H9 (cell line): ENCODE measurements at regions not wholly inside any gene's neighbourhood (a gene's known extent, or its start where the extent isn't known, plus 50 kb on each side); places are given as distances from the start of the nearest gene placed in this dataset.

Source experiments
- DNase-seq: peaks from one replicate; pipeline ENCODE4 v3.0.0-alpha.2; 2017
- H2AFZ ChIP-seq: one replicate; pipeline ENCODE4 v1.6.1; 2013; ENCODE audit warnings: mild to moderate bottlenecking, low read length, control low read depth, moderate library complexity
- H2AK5ac ChIP-seq: 2 replicates; pipeline ENCODE4 v1.6.1; 2013; ENCODE audit warnings: low read length, control low read depth, mixed read lengths; ENCODE audit not compliant: insufficient read length
- H2BK120ac ChIP-seq: one replicate; pipeline ENCODE4 v1.6.1; 2013; ENCODE audit warnings: low read depth, mild to moderate bottlenecking, low read length, control low read depth, inconsistent platforms; ENCODE audit not compliant: poor library complexity, severe bottlenecking
- H2BK12ac ChIP-seq: 2 replicates; pipeline ENCODE4 v1.6.1; 2013; ENCODE audit warnings: low read length, control low read depth, mixed read lengths, low read depth; ENCODE audit not compliant: insufficient read length
- H2BK15ac ChIP-seq: 2 replicates; pipeline ENCODE4 v1.6.1; 2013; ENCODE audit warnings: low read depth, low read length, control low read depth
- H2BK20ac ChIP-seq: one replicate; pipeline ENCODE4 v1.6.1; 2013; ENCODE audit warnings: low read depth, mild to moderate bottlenecking, low read length, control low read depth, inconsistent platforms; ENCODE audit not compliant: poor library complexity, severe bottlenecking
- H2BK5ac ChIP-seq: 2 replicates; pipeline ENCODE4 v1.6.1; 2013; ENCODE audit warnings: low read length, control low read depth, mixed read lengths; ENCODE audit not compliant: insufficient read length
- H3K14ac ChIP-seq: 2 replicates; pipeline ENCODE4 v1.6.1; 2013; ENCODE audit warnings: low read length, control low read depth; ENCODE audit not compliant: insufficient read depth
- H3K18ac ChIP-seq: 2 replicates; pipeline ENCODE4 v1.6.1; 2013; ENCODE audit warnings: low read depth, mild to moderate bottlenecking, mixed read lengths, low read length, control low read depth; ENCODE audit not compliant: insufficient read length
- H3K23ac ChIP-seq: 2 replicates; pipeline ENCODE4 v1.6.1; 2013; ENCODE audit warnings: low read length, control low read depth, mixed read lengths, low read depth; ENCODE audit not compliant: insufficient read length
- H3K23me2 ChIP-seq: 2 replicates; pipeline ENCODE4 v1.6.1; 2013; ENCODE audit warnings: low read depth, mild to moderate bottlenecking, mixed read lengths, low read length, control low read depth; ENCODE audit not compliant: insufficient read length, poor library complexity, severe bottlenecking
- H3K27ac ChIP-seq: 2 replicates; pipeline ENCODE4 v1.5.1; 2013; ENCODE audit warnings: low read length, control low read depth, mixed read lengths, low read depth; ENCODE audit not compliant: insufficient read length
- H3K27me3 ChIP-seq: 2 replicates; pipeline ENCODE4 v1.6.1; 2013; ENCODE audit warnings: low read length, control low read depth, inconsistent platforms; ENCODE audit not compliant: insufficient read depth
- H3K4ac ChIP-seq: 2 replicates; pipeline ENCODE4 v1.6.1; 2013; ENCODE audit warnings: low read depth, mild to moderate bottlenecking, control low read depth, inconsistent platforms, low read length, moderate library complexity
- H3K4me1 ChIP-seq: 2 replicates; pipeline ENCODE4 v1.6.1; 2013; ENCODE audit warnings: low read length, control low read depth, inconsistent platforms; ENCODE audit not compliant: insufficient read depth
- H3K4me2 ChIP-seq: 2 replicates; pipeline ENCODE4 v1.6.1; 2013; ENCODE audit warnings: low read length, control low read depth, mixed read lengths; ENCODE audit not compliant: insufficient read length, insufficient read depth
- H3K56ac ChIP-seq: 2 replicates; pipeline ENCODE4 v1.6.1; 2013; ENCODE audit warnings: low read depth, mild to moderate bottlenecking, mixed read lengths, low read length, control low read depth; ENCODE audit not compliant: insufficient read length
- H3K79me1 ChIP-seq: 2 replicates; pipeline ENCODE4 v1.6.1; 2013; ENCODE audit warnings: low read depth, mild to moderate bottlenecking, moderate library complexity, low read length, control low read depth, inconsistent platforms; ENCODE audit not compliant: insufficient read depth, poor library complexity, severe bottlenecking
- H3K79me2 ChIP-seq: 2 replicates; pipeline ENCODE4 v1.6.1; 2013; ENCODE audit warnings: low read length, control low read depth, inconsistent platforms; ENCODE audit not compliant: insufficient read depth
- H3K9ac ChIP-seq: 2 replicates; pipeline ENCODE4 v1.6.1; 2013; ENCODE audit warnings: low read length, control low read depth, mixed read lengths; ENCODE audit not compliant: insufficient read length; ENCODE audit errors: extremely low read depth
- H3K9me3 ChIP-seq: one replicate; pipeline ENCODE4 v1.6.1; 2013; ENCODE audit warnings: low read depth, low read length, inconsistent platforms; ENCODE audit not compliant: control insufficient read depth
- H3T11ph ChIP-seq: one replicate; pipeline ENCODE4 v1.6.1; 2013; ENCODE audit warnings: mild to moderate bottlenecking, low read length, control low read depth, inconsistent platforms
- H4K20me1 ChIP-seq: one replicate; pipeline ENCODE4 v1.6.1; 2013; ENCODE audit not compliant: control insufficient read depth, insufficient read length, insufficient read depth
- H4K5ac ChIP-seq: 2 replicates; pipeline ENCODE4 v1.6.1; 2013; ENCODE audit warnings: low read depth, mild to moderate bottlenecking, mixed read lengths, low read length, control low read depth; ENCODE audit not compliant: insufficient read length
- H4K8ac ChIP-seq: replicated peaks from 2 replicates; pipeline ENCODE4 v1.6.1; 2013; ENCODE audit warnings: low read length, control low read depth, mixed read lengths, low read depth; ENCODE audit not compliant: insufficient read length
- H4K91ac ChIP-seq: 2 replicates; pipeline ENCODE4 v1.6.1; 2013; ENCODE audit warnings: low read depth, mild to moderate bottlenecking, moderate library complexity, mixed read lengths, low read length, control low read depth; ENCODE audit not compliant: insufficient read length
- H3K27ac Mint-ChIP-seq, 3 experiments: 2 replicates in 2 of 3; 3 replicates in 1 of 3; pipeline ENCODE4 v1.8.0; 2020 to 2021; ENCODE audit warnings: mixed read lengths in 3 of 3, mild to moderate bottlenecking in 1 of 3, moderate library complexity in 1 of 3
- H3K27me3 Mint-ChIP-seq: 2 replicates; pipeline ENCODE4 v1.8.0; 2021; ENCODE audit warnings: low read depth, mild to moderate bottlenecking, moderate library complexity, mixed read lengths
- H3K36me3 Mint-ChIP-seq, 3 experiments: 2 replicates in 2 of 3; 3 replicates in 1 of 3; pipeline ENCODE4 v1.8.0; 2020 to 2021; ENCODE audit warnings: low read depth in 3 of 3, mixed read lengths in 3 of 3; ENCODE audit not compliant: insufficient read depth in 1 of 3
- H3K4me1 Mint-ChIP-seq, 2 experiments: 2 replicates each; pipeline ENCODE4 v1.8.0; 2020; ENCODE audit warnings: mixed read lengths in 2 of 2
- H3K4me3 Mint-ChIP-seq, 2 experiments: 2 replicates in 1 of 2; 3 replicates in 1 of 2; pipeline ENCODE4 v1.8.0; 2020 to 2021; ENCODE audit warnings: mild to moderate bottlenecking in 2 of 2, mixed read lengths in 2 of 2, moderate library complexity in 1 of 2
- H3K9me3 Mint-ChIP-seq, 2 experiments: 2 replicates in 1 of 2; 3 replicates in 1 of 2; pipeline ENCODE4 v1.8.0; 2020; ENCODE audit warnings: mild to moderate bottlenecking in 2 of 2, mixed read lengths in 2 of 2, moderate library complexity in 1 of 2
- WGBS: extraction: QIAGEN DNeasy Blood & Tissue Kit; methylation state at CpG from one replicate; pipeline ENCODE4 v1.1.7; 2013; ENCODE audit warnings: missing lambda C conversion rate, low lambda C conversion rate, mixed read lengths; ENCODE audit not compliant: insufficient read length; ENCODE audit errors: extremely low coverage; 5-methylcytosine and 5-hydroxymethylcytosine counted together
- TF ChIP-seq, protein P1 (sequence below): fragments of 200-600 bp; sonication (generic); conservative IDR thresholded peaks from 3 replicates; pipeline ENCODE4 v1.8.0; 2021; ENCODE audit warnings: antibody characterized with exemption, mild to moderate bottlenecking

DNA sequence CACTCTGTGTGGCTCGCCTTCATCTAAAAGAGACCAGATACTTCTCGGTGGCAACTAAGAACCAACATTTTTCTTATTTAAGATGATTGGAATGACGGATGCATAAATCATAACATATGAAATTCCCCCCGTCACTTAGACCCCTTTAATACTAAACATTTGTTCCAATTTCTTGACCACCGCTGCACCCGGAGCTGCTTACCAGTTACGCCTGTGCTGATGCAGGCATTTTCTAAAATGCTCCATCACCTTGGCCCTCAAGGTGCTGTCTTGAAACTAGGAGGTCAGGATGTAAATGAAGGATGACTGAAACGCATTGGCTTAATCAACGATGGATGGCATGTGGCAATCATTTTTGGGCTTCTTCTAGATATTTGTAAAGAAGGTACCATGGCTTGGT is 130.0 kb downstream of the CPZ start:
- WGBS: no CpG with 5 or more reads among the region's 9 CpGs
- Histone ChIP-seq H3K4me1 (no peaks in the 10 kb centered on the region; the same call in 1 of the 2 replicates), H3K4me2 (no peak overlapping the region), H3K9ac (no peak overlapping the region), H2AK5ac (no peak overlapping the region), H3T11ph (no peak overlapping the region), H3K79me1 (no peaks in the 10 kb centered on the region), H3K23me2 (no peaks in the 10 kb centered on the region), H3K9me3 (no peaks in the 10 kb centered on the region), H4K91ac (no peak overlapping the region), H3K4ac (no peak overlapping the region), H3K56ac (no peak overlapping the region), H2BK20ac (no peak overlapping the region), H3K23ac (no peak overlapping the region), H3K18ac (no peak overlapping the region), H4K20me1 (no peaks in the 10 kb centered on the region), H4K5ac (no peak overlapping the region), H3K27me3 (no peaks in the 10 kb centered on the region), H3K27ac (no peak overlapping the region), H3K79me2 (no peaks in the 10 kb centered on the region), H2BK5ac (no peak overlapping the region), H4K8ac (no peak overlapping the region), H2AFZ (no peak overlapping the region), H2BK15ac (no peak overlapping the region), H3K14ac (no peak overlapping the region), H2BK120ac (no peak overlapping the region), H2BK12ac (no peak overlapping the region)
- H3K4me3 Mint-ChIP-seq: no peak overlapping the region
- peaks cover 5 to 13% of the 10 kb centered on the region in 2 experiments for H3K4me1 Mint-ChIP-seq
- peaks cover 7% of the 10 kb centered on the region for H3K27me3 Mint-ChIP-seq
- no peak overlapping the region for H3K27ac Mint-ChIP-seq
- DNase-seq: no peak
- H3K36me3 Mint-ChIP-seq: no peaks in the 10 kb centered on the region
- TF ChIP-seq, protein P1, sequence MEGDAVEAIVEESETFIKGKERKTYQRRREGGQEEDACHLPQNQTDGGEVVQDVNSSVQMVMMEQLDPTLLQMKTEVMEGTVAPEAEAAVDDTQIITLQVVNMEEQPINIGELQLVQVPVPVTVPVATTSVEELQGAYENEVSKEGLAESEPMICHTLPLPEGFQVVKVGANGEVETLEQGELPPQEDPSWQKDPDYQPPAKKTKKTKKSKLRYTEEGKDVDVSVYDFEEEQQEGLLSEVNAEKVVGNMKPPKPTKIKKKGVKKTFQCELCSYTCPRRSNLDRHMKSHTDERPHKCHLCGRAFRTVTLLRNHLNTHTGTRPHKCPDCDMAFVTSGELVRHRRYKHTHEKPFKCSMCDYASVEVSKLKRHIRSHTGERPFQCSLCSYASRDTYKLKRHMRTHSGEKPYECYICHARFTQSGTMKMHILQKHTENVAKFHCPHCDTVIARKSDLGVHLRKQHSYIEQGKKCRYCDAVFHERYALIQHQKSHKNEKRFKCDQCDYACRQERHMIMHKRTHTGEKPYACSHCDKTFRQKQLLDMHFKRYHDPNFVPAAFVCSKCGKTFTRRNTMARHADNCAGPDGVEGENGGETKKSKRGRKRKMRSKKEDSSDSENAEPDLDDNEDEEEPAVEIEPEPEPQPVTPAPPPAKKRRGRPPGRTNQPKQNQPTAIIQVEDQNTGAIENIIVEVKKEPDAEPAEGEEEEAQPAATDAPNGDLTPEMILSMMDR: no peak
- H3K9me3 Mint-ChIP-seq: no peaks in the 10 kb centered on the region
